HG02970 (cell line): ENCODE measurements at regions not wholly inside any gene's neighbourhood (a gene's known extent, or its start where the extent isn't known, plus 50 kb on each side); places are given as distances from the start of the nearest gene placed in this dataset.
"Not testable (repeated sequence)": the region's sequence is repeated elsewhere in the genome, so short reads cannot be mapped to it uniquely, and the experiment has no call there.

Experiments used
- ATAC-seq: cut with Tn5 transposase; IDR thresholded peaks from one replicate; pipeline ENCODE4 v1.9.1; 2021; ENCODE audit warnings: mild to moderate bottlenecking, moderate library complexity, moderate number of reproducible peaks; ENCODE audit not compliant: unreplicated experiment, low FRiP score

- ATAC-seq, result no peak
Measured at GRCh38 chr4:95779447-95779846, 60.4 kb upstream of the PDHA2 start.

- no peak for ATAC-seq
Measured at GRCh38 chr4:95778666-95779065, 61.2 kb upstream of the PDHA2 start.

GRCh38 chr4:95770605-95771004 lies 69.3 kb upstream of the PDHA2 start:
- not testable (repeated sequence) for ATAC-seq

GRCh38 chr4:95764961-95765360 lies 74.9 kb upstream of the PDHA2 start:
- ATAC-seq, result no peak

GRCh38 chr4:95761871-95762270 lies 78.0 kb upstream of the PDHA2 start:
- no peak for ATAC-seq

DNA sequence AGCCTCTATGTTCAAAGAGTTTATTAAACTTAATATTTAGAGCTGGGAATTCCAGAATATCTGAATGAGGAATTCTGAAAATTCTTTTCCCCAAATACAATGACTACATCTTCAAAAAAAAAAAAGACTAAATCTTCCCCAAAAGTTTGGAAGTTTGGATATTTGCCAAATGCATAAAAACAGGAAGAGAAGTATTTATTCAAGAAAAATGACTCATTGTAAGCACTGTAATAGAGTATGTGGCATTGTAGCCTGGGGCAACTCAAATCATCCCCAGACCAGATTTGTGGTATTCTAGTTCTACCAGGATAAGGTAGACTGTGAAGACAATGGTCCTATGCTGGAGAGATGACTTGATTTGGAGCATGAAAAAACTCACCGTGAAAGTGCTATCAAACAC lies 78.5 kb upstream of the PDHA2 start:
- no peak for ATAC-seq

- ATAC-seq, result not testable (repeated sequence)
Measured at GRCh38 chr4:95760646-95761045, 79.2 kb upstream of the PDHA2 start.

GRCh38 chr4:95758001-95758400 lies 81.9 kb upstream of the PDHA2 start:
- no peak for ATAC-seq

DNA sequence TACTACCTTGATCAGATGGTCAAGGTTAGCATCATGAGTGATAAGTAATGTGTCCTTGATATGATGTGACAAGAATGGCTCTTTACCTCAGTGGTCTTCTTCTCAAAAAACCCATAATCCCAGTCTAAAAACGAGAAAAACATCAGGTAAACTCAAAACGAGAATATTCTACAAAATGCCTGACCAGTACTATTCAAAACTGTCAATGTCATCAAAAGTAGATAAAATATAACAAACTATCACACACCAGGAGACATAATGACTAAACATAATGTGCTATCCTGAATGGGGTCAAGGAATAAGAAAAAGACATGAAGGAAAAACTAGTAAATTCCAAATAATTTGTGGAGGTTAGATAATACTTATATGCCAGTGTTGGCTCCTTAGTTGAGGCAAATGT lies 85.2 kb upstream of the PDHA2 start:
- no peak for ATAC-seq

DNA sequence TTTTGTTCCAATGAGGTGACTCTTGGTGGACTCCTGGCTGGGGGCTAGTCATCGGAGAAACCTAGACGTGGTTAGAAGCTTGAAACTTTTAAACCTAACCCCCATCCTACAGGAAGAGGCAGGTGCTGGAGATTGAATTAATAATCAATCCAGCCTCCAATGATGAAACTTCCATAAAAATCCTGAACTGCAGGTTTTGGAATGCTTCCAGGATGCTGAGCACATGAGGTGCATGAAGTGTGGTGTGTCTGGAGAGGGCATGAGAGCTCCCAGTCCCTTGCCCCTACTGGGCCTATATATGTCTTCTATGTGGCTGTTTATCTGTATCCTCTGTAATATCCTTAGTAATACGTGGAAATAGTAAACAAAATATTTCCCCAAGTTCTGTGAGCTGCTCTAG lies 90.7 kb upstream of the PDHA2 start:
- ATAC-seq, result no peak

GRCh38 chr4:95742872-95743271 lies 97.0 kb upstream of the PDHA2 start:
- ATAC-seq, result no peak

DNA sequence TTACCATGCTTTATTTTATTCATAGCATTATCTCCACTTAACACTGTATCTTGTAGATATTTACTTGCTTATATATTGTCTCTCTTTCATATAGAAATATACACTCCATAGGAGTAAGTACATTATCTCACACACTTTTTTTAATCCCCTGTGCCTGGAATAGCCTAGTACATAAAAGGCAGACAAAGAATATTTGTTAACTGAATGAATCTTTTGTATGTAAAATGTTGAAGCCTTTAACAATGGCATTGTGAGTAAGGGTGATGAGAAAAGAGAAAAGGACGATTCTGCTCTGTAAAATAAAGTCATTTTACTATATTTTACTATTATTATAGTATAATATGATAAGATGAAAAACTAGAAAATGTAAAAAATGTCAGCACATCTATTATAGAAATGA lies 97.7 kb upstream of the PDHA2 start:
- ATAC-seq, result no peak

DNA sequence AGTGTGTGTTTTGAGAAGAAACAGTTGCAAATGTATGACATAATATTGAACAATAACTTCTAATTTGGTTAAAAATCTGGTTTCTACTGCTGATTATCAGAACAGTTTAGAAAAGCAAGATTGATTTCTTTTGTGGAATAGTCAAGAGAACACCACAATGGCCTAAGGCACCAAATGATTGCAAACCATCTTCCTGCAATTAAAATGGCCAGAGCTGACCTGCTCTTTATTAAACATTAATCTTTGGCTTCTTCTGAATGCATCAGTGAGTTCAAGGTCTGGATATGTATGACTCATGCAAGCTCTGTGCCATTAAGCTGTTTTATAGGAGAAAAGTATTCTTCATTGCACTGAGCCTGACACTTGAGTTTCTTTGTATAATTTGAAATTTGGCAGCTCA lies 107.8 kb upstream of the PDHA2 start:
- ATAC-seq, result no peak

DNA sequence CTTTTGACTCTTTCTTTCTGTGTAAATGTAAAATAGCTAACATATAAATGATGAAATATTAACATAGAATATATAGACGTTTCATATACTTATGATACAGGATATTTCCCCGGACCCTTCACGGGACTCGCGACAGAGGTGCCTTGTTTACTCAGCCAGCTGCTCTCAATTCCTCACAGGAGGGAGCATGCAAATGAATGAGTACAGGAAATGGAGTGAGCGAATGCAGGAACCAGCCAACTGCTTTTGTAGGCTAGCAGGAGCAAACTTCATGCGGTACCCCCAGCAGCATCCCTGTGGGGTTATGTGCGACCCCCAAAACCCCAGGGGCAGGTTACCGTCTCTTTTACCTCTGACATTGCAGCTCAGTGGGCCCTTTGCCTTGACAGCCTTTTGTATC lies 110.3 kb upstream of the PDHA2 start:
- no peak for ATAC-seq

GRCh38 chr4:95728145-95728544 lies 111.7 kb upstream of the PDHA2 start:
- no peak for ATAC-seq

- no peak for ATAC-seq
Measured at GRCh38 chr4:95715830-95716229, 124.1 kb upstream of the PDHA2 start.

- ATAC-seq, result no peak
Measured at GRCh38 chr4:95714571-95714970, 125.3 kb upstream of the PDHA2 start.

GRCh38 chr4:95705323-95705722 lies 134.6 kb upstream of the PDHA2 start:
- ATAC-seq, result no peak

DNA sequence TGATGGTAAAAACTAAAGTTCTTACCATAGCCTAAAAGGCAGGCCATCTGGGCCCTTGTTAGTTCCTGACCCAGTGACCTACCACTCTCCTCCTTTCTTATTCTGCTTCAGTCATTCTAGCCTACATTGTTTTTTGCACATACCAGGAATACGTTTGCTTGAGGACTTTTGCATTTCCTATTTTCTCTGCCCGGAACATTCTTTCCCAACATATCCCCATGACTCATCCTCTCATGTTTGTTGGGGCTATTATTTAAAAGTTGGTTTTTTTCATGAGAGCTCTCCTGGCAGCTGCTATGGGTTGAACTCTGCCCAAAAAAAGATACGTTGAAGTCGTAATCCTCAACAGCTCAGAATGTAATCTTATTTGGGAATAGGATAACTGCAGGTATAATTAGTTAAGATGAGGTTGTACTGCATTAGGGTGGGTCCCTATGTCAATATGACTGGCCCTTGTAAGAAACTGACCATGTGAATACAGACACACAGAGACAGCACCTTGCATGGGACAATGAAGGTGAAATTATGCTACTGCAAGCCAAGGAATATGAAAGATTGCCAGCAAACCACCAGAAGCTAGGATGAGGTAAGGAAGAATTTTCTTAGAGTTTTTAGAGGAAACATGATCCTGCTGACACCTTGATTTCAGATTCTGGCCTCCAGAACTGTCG lies 138.3 kb upstream of the PDHA2 start:
- no peak for ATAC-seq

DNA sequence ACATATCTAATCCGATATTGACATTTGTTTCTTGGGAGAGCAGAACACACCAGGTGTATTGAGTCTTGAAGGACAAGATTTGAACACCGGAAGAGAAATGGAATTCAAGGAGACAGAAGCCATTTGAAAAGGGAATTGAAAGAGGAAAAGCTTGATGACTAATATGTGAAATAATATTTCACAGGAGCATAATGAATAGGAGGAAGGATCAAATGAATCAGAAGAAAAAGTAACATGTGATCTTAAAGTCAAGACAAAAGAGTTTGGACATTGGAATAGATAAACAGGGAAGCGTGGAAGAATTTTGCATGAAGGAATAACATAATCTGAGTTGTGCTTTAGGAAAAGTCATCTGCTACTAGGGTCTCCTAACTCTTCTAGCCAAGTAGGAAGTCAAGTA lies 145.5 kb upstream of the PDHA2 start:
- no peak for ATAC-seq

GRCh38 chr4:95693594-95693993 lies 144.8 kb upstream of the UNC5C start:
- no peak for ATAC-seq

GRCh38 chr4:95676190-95676589 lies 127.4 kb upstream of the UNC5C start:
- ATAC-seq, result no peak

DNA sequence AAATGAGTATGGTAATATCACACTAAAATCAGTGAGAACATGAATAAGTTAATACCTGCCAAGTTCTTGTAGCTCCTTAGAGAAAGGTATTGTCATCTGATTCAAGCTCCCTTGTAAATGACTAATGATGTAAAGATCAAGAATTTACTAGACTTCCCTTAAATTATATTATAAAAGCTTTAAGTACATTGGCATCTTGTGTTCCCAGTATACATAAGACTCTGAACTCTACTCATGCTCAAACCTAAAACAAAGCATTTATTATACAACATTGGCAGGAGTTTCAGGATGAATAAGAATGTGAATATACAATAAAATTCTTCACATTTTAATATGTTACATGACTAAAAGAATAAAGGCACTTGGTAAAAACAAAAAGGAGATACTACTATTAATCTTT lies 126.8 kb upstream of the UNC5C start:
- ATAC-seq, result no peak
